HepG2 (cell line): ENCODE measurements at regions not wholly inside any gene's neighbourhood (a gene's known extent, or its start where the extent isn't known, plus 50 kb on each side); places are given as distances from the start of the nearest gene placed in this dataset.

ENCODE experiments used
- ARID2 ChIP-seq: sonication (generic); formaldehyde crosslinking; IDR thresholded peaks from 2 replicates; pipeline ENCODE4 v1.8.1; 2022; ENCODE audit warnings: mild to moderate bottlenecking, missing genetic modification reagents, borderline replicate concordance
- CTCF ChIP-seq: sonication (generic); formaldehyde crosslinking; IDR thresholded peaks from 2 replicates; pipeline ENCODE4 v1.5.0; 2020; ENCODE audit warnings: mild to moderate bottlenecking, missing genetic modification reagents, moderate library complexity
- EP300 ChIP-seq, 3 experiments: sonication (generic) in 1 of 3; formaldehyde crosslinking in 1 of 3; IDR thresholded peaks; 2 replicates each; pipeline versions ENCODE4 v1.5.1 to v1.6.1; 2011 to 2020; ENCODE audit warnings: low read depth in 2 of 3, low read length in 2 of 3, borderline replicate concordance in 1 of 3, improper control_type of control experiment in 1 of 3, mild to moderate bottlenecking in 1 of 3, missing genetic modification reagents in 1 of 3, moderate library complexity in 1 of 3
- HDAC1 ChIP-seq: sonication (generic); formaldehyde crosslinking; IDR thresholded peaks from 2 replicates; pipeline ENCODE4 v1.5.1; 2020; ENCODE audit warnings: mild to moderate bottlenecking, missing genetic modification reagents
- KDM5A ChIP-seq: fragments of 200-600 bp; sonication (generic); IDR thresholded peaks from 2 replicates; pipeline ENCODE4 v1.7.0; 2018; ENCODE audit warnings: antibody characterized with exemption, mild to moderate bottlenecking, low read length, borderline replicate concordance
- MAX ChIP-seq: IDR thresholded peaks from 2 replicates; pipeline ENCODE4 v1.6.1; 2012; ENCODE audit warnings: inconsistent platforms
- MIXL1 ChIP-seq: IDR thresholded peaks from 2 replicates; pipeline ENCODE4 v1.6.1; 2016
- POLR2A ChIP-seq, 2 experiments: IDR thresholded peaks; 2 replicates each; pipeline ENCODE4 v1.6.1; 2011; ENCODE audit warnings: low read depth in 2 of 2, low read length in 2 of 2, mild to moderate bottlenecking in 1 of 2, moderate library complexity in 1 of 2; ENCODE audit not compliant: insufficient read depth in 1 of 2
- PREB ChIP-seq: sonication (generic); formaldehyde crosslinking; IDR thresholded peaks from 2 replicates; pipeline ENCODE4 v1.4.0; 2020; ENCODE audit warnings: missing genetic modification reagents
- SUZ12 ChIP-seq: fragments of 150-350 bp; IDR thresholded peaks from 2 replicates; pipeline ENCODE4 v1.6.1; 2014; ENCODE audit warnings: low read depth, low read length
- ZNF530 ChIP-seq: sonication (generic); formaldehyde crosslinking; IDR thresholded peaks from 2 replicates; pipeline ENCODE4 v1.5.0; 2020; ENCODE audit warnings: low read depth, mild to moderate bottlenecking, missing genetic modification reagents
- ZNF639 ChIP-seq: conservative IDR thresholded peaks from 2 replicates; pipeline ENCODE4 v1.6.1; 2018; ENCODE audit warnings: missing genetic modification reagents
- ZNF841 ChIP-seq: sonication (generic); formaldehyde crosslinking; IDR thresholded peaks from 2 replicates; pipeline ENCODE4 v1.8.1; 2023; ENCODE audit warnings: missing genetic modification reagents, borderline replicate concordance
- ZNF891 ChIP-seq: sonication (generic); formaldehyde crosslinking; IDR thresholded peaks from 2 replicates; pipeline ENCODE4 v1.5.0; 2020; ENCODE audit warnings: mild to moderate bottlenecking, missing genetic modification reagents

GRCh38 chr4:36553029-36553428, 271.6 kb downstream of the DTHD1 start:
- TF ChIP-seq SUZ12 (no peak), EP300 (IDR thresholded peaks at IDR 0.05; ENCODE audit: low read depth in 2 of 2, low read length in 2 of 2) (no peak), EP300 (CRISPR knock-in tag; IDR thresholded peaks at IDR 0.05; ENCODE audit: borderline replicate concordance) (no peak), ZNF639 (no peak), CTCF (CRISPR knock-in tag) (no peak), ZNF891 (CRISPR knock-in tag) (no peak), ZNF841 (CRISPR knock-in tag) (no peak), KDM5A (no peak), POLR2A (IDR thresholded peaks at IDR 0.05; ENCODE audit: insufficient read depth in 1 of 2, low read depth in 2 of 2, low read length in 2 of 2) (no peak), HDAC1 (CRISPR knock-in tag) (no peak), MIXL1 (CRISPR knock-in tag) (no peak), PREB (CRISPR knock-in tag) (no peak), ZNF530 (CRISPR knock-in tag) (no peak), ARID2 (CRISPR knock-in tag) (no peak), MAX (no peak)
